GM12875 (cell line): ENCODE measurements at regions not wholly inside any gene's neighbourhood (a gene's known extent, or its start where the extent isn't known, plus 50 kb on each side); places are given as distances from the start of the nearest gene placed in this dataset.

ENCODE experiments used
- H3K4me3 ChIP-seq: one replicate; pipeline ENCODE4 v1.5.1; 2011; ENCODE audit warnings: low read depth, low read length, control low read depth
- CTCF ChIP-seq: IDR thresholded peaks from 2 replicates; pipeline ENCODE4 v1.5.1; 2011; ENCODE audit warnings: low read depth, mild to moderate bottlenecking, control low read depth, inconsistent platforms, low read length, moderate library complexity, borderline replicate concordance; ENCODE audit not compliant: insufficient read depth

- H3K4me3 ChIP-seq: no peak overlapping the region
- TF ChIP-seq CTCF: no peak
These were observed 322.3 kb downstream of the GBE1 start for GRCh38 chr3:81439108-81439507.

DNA sequence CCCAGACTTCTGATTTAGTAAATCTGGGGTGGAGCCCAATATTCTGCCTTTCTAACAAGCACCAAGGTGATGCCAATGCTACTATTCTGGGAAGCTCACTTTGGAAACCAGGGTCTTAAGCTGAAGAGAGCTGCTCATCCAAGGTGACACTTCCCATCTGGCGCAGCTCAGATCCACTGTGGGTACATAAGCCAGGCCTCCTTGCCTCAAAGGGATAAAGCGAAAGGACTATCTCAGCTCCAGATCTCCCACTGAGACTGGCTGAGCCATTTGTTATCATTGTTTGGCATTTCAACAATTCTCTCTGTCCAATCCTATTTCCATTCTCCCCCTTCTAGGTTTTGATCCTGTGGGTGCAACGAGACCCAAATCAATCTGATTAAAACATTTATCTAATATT, 323.8 kb downstream of the GBE1 start:
- H3K4me3 ChIP-seq: no peak overlapping the region
- TF ChIP-seq CTCF: no peak

DNA sequence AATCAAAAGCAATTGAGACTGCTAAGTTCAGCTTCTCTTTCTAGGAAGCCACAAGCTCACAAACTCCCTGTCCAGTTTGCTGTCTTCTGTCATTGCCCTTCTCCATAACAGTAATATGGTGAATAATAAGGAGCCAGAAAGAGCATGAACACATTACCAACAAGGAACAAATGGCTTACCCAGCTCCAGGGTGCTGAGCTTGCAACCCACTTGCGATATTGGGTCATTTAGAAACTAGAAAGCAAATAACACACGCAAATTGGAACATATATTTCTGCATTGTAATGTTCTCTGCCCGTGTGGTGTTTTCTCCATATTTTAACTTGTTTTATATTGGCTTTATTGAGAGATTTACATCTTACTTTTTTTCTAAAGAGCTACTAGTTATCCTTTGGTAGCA, 325.3 kb downstream of the GBE1 start:
- H3K4me3 ChIP-seq: no peak overlapping the region
- no peak for TF ChIP-seq CTCF

DNA sequence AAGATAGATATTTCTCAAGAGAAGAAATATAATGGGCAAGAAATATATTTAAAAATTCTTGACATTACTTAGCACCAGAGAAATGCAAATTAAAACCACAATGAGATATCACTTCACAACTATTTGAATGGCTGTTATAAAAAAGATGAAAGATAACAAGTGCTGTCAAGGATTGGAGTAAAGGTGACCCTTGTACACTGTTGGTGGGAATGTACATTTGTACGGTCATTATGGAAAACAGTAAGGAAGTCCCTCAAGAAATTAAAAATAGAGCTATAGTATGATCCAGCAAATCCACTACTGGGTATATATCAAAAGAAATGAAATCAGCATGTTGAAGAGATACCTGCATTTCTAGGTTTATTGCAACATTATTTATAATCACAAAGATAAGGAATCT, 326.4 kb downstream of the GBE1 start:
- no peak overlapping the region for H3K4me3 ChIP-seq
- TF ChIP-seq CTCF: no peak

GRCh38 chr3:81434161-81434560, 327.3 kb downstream of the GBE1 start:
- no peak overlapping the region for H3K4me3 ChIP-seq
- TF ChIP-seq CTCF: no peak

DNA sequence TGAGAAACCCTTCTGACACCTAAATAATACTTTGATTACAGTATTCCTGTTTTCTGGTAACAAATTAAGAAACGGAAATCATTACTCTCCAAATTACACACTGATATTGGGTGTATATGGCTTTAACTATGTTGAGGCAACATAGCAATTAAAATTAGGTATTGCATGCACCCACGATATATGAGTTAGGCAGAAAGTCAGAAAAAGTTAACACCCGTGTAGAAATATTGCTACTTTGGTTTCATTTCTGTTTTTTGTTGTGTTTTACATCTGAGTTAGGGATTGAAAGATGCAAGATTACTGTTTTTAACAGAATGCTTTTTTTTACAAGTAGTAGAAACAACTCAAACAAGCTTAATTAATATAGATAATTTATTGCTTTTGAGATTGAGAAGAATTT, 327.8 kb downstream of the GBE1 start:
- no peak for TF ChIP-seq CTCF
- H3K4me3 ChIP-seq: no peak overlapping the region

GRCh38 chr3:81432456-81432855, 329.0 kb downstream of the GBE1 start:
- no peak overlapping the region for H3K4me3 ChIP-seq
- TF ChIP-seq CTCF: no peak
